Peyer's patch (tissue), 4 donors: ENCODE measurements at regions not wholly inside any gene's neighbourhood (a gene's known extent, or its start where the extent isn't known, plus 50 kb on each side); places are given as distances from the start of the nearest gene placed in this dataset.

ENCODE experiments used
- CTCF ChIP-seq, 6 experiments: fragments of 450-650 bp in 4 of 6; fragments of 200-600 bp in 2 of 6; sonication (generic) in 1 of 6; IDR thresholded peaks; one replicate each; pipeline ENCODE4 v1.5.1; 2017 to 2019; ENCODE audit warnings: antibody characterized with exemption in 6 of 6, mild to moderate bottlenecking in 3 of 6, moderate library complexity in 1 of 6
- POLR2A ChIP-seq, 2 donors: fragments of 450-650 bp; IDR thresholded peaks; one replicate each; pipeline ENCODE4 v1.5.1; 2017; ENCODE audit warnings: antibody characterized with exemption in 2 of 2, mild to moderate bottlenecking in 2 of 2, moderate library complexity in 2 of 2

GRCh38 chr1:55969322-55969721 is 610.0 kb downstream of the PLPP3 start:
- TF ChIP-seq CTCF (IDR thresholded peaks at IDR 0.05) (no peak), POLR2A (IDR thresholded peaks at IDR 0.05) (no peak)
